ENCODE measurements at regions not wholly inside any gene's neighbourhood (a gene's known extent, or its start where the extent isn't known, plus 50 kb on each side); places are given as distances from the start of the nearest gene placed in this dataset.
A peak's percentile ranks its signal among the peaks of the same experiment; 100 is the strongest.

DNA sequence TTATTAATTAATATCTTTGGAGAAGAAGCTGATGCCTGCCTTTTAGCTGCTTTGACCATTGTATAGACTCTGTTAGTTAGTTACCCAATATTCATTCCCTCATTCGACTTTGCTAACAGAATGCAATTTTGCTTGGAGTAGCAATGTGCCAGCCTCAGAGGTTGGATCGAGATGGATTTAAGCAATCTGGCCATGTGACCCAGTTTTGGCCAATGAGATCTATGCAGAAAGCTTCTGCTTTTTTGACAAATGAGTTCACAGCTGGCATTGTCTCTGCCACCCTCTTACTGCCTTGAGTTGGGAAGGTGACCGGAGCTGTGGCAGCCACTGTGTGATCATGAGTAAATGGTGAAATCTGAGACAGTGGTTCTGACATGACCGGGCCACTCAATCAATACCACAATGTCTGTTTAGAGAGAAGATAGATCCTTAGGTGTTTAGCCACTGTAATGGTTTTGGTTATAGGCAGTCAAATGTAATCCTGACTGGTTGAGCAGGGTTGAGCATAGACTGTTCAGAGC lies 74.9 kb upstream of the MED13L start:
- Mint-ChIP-seq H3K36me3 (ENCODE audit: low read depth) (no peaks in the 10 kb centered on the region), H3K4me1 (no peaks in the 10 kb centered on the region), H3K9me3 (no peaks in the 10 kb centered on the region), H3K27ac (no peak overlapping the region), H3K27me3 (no peaks in the 10 kb centered on the region), H3K4me3 (no peak overlapping the region)
- ChIA-PET POLR2A (no interaction called here), CTCF (no interaction called here)
- no peak for DNase-seq

- Mint-ChIP-seq H3K27me3 (no peaks in the 10 kb centered on the region), H3K36me3 (ENCODE audit: low read depth) (no peaks in the 10 kb centered on the region), H3K4me3 (no peak overlapping the region), H3K27ac (no peak overlapping the region), H3K9me3 (no peaks in the 10 kb centered on the region), H3K4me1 (peaks cover 9% of the 10 kb centered on the region)
- no peak for DNase-seq
- CTCF ChIA-PET = interaction anchor here (0.6 to 0.7 kb wide), 2 partner anchors 10 to 1692 kb away, joined by 3 to 4 read pairs; no protein-coding TSS in a partner anchor
- POLR2A ChIA-PET = no interaction called here
Observed at GRCh38 chr12:116353958-116354357, 76.5 kb upstream of the MED13L start.

DNA sequence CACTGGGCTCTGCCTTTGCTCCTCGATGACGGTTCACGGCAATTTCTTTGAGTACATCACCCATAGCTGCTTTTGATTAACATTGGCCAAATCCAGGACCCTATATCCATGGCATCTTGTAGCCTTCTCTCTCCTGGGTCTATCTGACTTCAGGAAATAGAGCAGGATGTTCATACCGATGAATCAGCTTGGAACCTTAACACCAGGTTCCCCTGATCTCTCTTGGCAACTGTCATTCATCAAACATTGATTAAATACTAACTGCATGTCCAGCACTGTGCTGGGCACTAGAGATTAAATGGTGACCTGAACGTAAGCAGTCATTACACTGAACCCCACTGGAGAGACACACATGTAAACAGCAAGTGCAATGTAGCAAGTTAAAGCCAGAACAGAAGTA lies 77.0 kb upstream of the MED13L start:
- Mint-ChIP-seq H3K4me1 (peaks cover 14% of the 10 kb centered on the region), H3K27me3 (no peaks in the 10 kb centered on the region), H3K27ac (no peak overlapping the region), H3K4me3 (no peak overlapping the region), H3K9me3 (no peaks in the 10 kb centered on the region), H3K36me3 (ENCODE audit: low read depth) (no peaks in the 10 kb centered on the region)
- DNase-seq = no peak
- POLR2A ChIA-PET = no interaction called here
- CTCF ChIA-PET = interaction anchor here (0.6 to 0.7 kb wide), 2 partner anchors 10 to 1693 kb away, joined by 3 to 4 read pairs; no protein-coding TSS in a partner anchor

- CTCF ChIA-PET = no interaction called here
- no peak overlapping the region for H3K27ac Mint-ChIP-seq
- no peaks in the 10 kb centered on the region for H3K9me3 Mint-ChIP-seq
- H3K4me1 Mint-ChIP-seq = peaks cover 18% of the 10 kb centered on the region
- no peaks in the 10 kb centered on the region for H3K27me3 Mint-ChIP-seq
- POLR2A ChIA-PET = no interaction called here
- no peaks in the 10 kb centered on the region for H3K36me3 Mint-ChIP-seq (ENCODE audit: low read depth)
- no peak for DNase-seq
- no peak overlapping the region for H3K4me3 Mint-ChIP-seq
Observed at GRCh38 chr12:116354950-116355783, 77.7 kb upstream of the MED13L start.

- peaks cover 33% of the 10 kb centered on the region for H3K4me1 Mint-ChIP-seq
- H3K36me3 Mint-ChIP-seq (ENCODE audit: low read depth) = no peaks in the 10 kb centered on the region
- peak overlapping the region; percentile 15 for H3K4me3 Mint-ChIP-seq
- H3K27me3 Mint-ChIP-seq = no peaks in the 10 kb centered on the region
- peak overlapping the region; percentile 91 for H3K27ac Mint-ChIP-seq
- H3K9me3 Mint-ChIP-seq = no peaks in the 10 kb centered on the region
- ChIA-PET POLR2A (no interaction called here), CTCF (interaction anchor here (0.6 kb wide), 1 partner anchor 273 kb away, joined by 4 read pairs; no protein-coding TSS in a partner anchor)
- DNase-seq = no peak
Observed at GRCh38 chr12:116358536-116358892, 81.0 kb upstream of the MED13L start.

- ChIA-PET CTCF (interaction anchor here (0.9 kb wide), 1 partner anchor 11 kb away, joined by 3 read pairs; no protein-coding TSS in a partner anchor), POLR2A (interaction anchor here (0.6 kb wide), 1 partner anchor 262 kb away, joined by 3 read pairs; no protein-coding TSS in a partner anchor)
- H3K4me3 Mint-ChIP-seq = peak overlapping the region; percentile 62
- peak overlapping the region; percentile 91 for H3K27ac Mint-ChIP-seq
- no peaks in the 10 kb centered on the region for H3K36me3 Mint-ChIP-seq (ENCODE audit: low read depth)
- peaks cover 33% of the 10 kb centered on the region for H3K4me1 Mint-ChIP-seq
- H3K9me3 Mint-ChIP-seq = no peaks in the 10 kb centered on the region
- no peaks in the 10 kb centered on the region for H3K27me3 Mint-ChIP-seq
- DNase-seq = peak; percentile 78
Observed at GRCh38 chr12:116358893-116359761, 81.6 kb upstream of the MED13L start.

DNA sequence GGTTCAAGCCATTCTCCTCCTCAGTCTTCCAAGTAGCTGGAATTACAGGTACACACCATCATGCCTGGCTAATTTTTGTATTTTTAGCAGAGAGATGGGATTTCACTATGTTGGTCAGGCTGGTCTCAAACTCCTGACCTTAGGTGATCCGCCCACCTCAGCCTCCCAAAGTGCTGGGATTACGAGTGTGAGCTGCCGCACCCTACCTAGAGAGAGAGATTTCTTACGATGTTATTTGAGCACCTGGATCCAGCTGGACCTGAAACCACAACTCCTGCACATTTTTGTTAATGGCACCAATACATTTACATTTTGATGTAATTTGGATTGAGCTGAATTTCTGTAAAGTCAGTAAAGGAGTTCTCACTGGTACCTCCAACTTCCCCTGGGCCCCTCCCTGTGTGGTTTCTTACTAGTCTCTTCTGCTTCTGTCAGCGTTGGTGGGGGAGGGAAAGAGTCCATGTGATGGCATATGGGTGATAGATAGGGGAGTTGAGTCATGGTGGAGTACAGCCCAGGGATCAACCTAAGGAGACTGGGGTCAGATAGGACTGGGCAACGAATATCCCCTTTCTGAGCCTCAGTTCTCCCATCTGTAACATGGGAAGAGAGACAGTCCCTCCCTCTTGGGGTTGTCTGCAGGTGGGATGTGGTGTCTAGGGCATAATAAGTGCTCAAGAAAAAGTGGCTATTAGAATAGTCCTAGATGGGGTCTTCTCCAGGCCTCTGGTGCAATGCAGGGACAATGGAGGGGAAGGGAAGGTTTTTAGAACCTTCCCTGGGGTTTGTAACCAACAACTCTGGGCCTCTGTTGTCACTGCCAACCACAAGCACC lies 83.3 kb upstream of the MED13L start:
- H3K27ac Mint-ChIP-seq = peak overlapping the region; percentile 58
- peak; percentile 33 for DNase-seq
- H3K36me3 Mint-ChIP-seq (ENCODE audit: low read depth) = no peaks in the 10 kb centered on the region
- H3K9me3 Mint-ChIP-seq = no peaks in the 10 kb centered on the region
- H3K4me1 Mint-ChIP-seq = peaks cover 40% of the 10 kb centered on the region
- ChIA-PET CTCF (no interaction called here), POLR2A (no interaction called here)
- peak overlapping the region; percentile 53 for H3K4me3 Mint-ChIP-seq
- H3K27me3 Mint-ChIP-seq = no peaks in the 10 kb centered on the region

DNA sequence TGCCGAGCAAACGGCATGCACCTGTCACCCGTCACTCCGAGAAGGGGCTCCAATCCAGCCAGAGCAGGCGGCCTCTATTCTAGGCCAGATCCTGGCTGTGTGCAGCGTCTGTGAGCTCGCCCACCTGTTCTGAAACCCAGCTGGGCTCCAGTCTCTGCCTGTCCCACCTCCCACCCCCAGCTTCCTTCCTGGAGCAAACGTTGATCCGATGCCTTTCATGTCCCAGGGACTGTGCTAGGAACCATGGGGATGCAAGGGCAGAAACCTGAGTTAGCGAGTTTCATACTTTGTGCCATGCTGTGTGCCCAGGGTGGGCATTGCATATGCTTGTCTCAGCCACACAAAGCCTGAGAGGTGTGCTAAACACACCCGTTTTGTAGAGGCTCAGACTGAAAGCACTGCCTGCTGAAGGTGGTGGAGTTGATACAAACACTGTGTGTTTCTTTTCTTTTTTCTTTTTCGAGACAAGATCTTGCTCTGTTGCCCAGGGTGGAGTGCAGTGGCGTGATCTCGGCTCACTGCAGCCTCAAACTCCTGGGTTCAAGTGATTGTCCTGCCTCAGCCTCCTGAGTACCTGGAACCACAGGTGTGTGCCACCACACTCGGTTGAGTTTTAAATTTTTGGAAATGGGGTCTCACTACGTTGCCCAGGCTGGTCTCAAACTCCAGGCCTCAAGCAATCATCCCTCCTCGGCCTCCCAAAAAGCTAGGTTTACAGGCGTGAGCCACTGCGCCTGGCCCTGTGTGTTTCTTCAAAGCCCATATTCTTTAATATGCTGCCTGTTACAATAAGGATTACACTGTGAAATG lies 84.1 kb upstream of the MED13L start:
- POLR2A ChIA-PET = no interaction called here
- CTCF ChIA-PET = no interaction called here
- H3K27ac Mint-ChIP-seq = peak overlapping the region; percentile 58
- H3K4me3 Mint-ChIP-seq = no peak overlapping the region
- DNase-seq = no peak
- H3K4me1 Mint-ChIP-seq = peaks cover 40% of the 10 kb centered on the region
- no peaks in the 10 kb centered on the region for H3K36me3 Mint-ChIP-seq (ENCODE audit: low read depth)
- H3K27me3 Mint-ChIP-seq = no peaks in the 10 kb centered on the region
- H3K9me3 Mint-ChIP-seq = no peaks in the 10 kb centered on the region

GRCh38 chr12:116365114-116365513 lies 87.6 kb upstream of the MED13L start:
- Mint-ChIP-seq H3K27me3 (no peaks in the 10 kb centered on the region), H3K27ac (no peak overlapping the region), H3K4me1 (peaks cover 22% of the 10 kb centered on the region), H3K36me3 (ENCODE audit: low read depth) (no peaks in the 10 kb centered on the region), H3K4me3 (no peak overlapping the region), H3K9me3 (no peaks in the 10 kb centered on the region)
- CTCF ChIA-PET = no interaction called here
- DNase-seq = no peak
- POLR2A ChIA-PET = no interaction called here

- no peaks in the 10 kb centered on the region for H3K36me3 Mint-ChIP-seq (ENCODE audit: low read depth)
- H3K4me1 Mint-ChIP-seq = peaks cover 16% of the 10 kb centered on the region
- H3K27me3 Mint-ChIP-seq = no peaks in the 10 kb centered on the region
- no peak overlapping the region for H3K27ac Mint-ChIP-seq
- POLR2A ChIA-PET = no interaction called here
- DNase-seq = no peak
- H3K4me3 Mint-ChIP-seq = no peak overlapping the region
- CTCF ChIA-PET = no interaction called here
- no peaks in the 10 kb centered on the region for H3K9me3 Mint-ChIP-seq
Observed at GRCh38 chr12:116365606-116366455, 88.3 kb upstream of the MED13L start.

DNA sequence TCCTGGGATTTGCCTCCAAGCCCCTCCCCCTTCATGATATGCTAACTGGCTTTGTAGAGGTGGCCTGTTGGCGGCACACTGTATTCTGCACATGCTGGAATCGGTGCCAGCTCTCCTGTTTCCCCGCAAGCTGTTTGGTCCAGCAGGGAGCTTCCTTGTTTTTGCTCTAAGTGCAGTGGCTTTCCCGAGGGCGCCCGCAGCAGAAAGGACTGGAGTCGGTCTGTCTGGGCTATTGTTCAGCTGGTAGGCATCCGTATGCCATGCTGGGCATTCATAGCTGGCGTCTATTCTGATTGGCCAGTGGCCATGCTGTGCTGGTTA lies 88.9 kb upstream of the MED13L start:
- H3K4me1 Mint-ChIP-seq = peaks cover 10% of the 10 kb centered on the region
- DNase-seq = no peak
- no peaks in the 10 kb centered on the region for H3K27me3 Mint-ChIP-seq
- H3K4me3 Mint-ChIP-seq = no peak overlapping the region
- ChIA-PET POLR2A (no interaction called here), CTCF (no interaction called here)
- H3K27ac Mint-ChIP-seq = no peak overlapping the region
- no peaks in the 10 kb centered on the region for H3K9me3 Mint-ChIP-seq
- no peaks in the 10 kb centered on the region for H3K36me3 Mint-ChIP-seq (ENCODE audit: low read depth)
